G401 (cell line): ENCODE measurements at regions not wholly inside any gene's neighbourhood (a gene's known extent, or its start where the extent isn't known, plus 50 kb on each side); places are given as distances from the start of the nearest gene placed in this dataset.

Experiments
- DNase-seq: peaks from one replicate; pipeline ENCODE4 v3.0.0-alpha.2; 2015; ENCODE audit warnings: low spot score
- in situ Hi-C: cut with HindIII; loops from 2 replicates; pipeline ENCODE4 v1.10.0; 2016; ENCODE audit warnings: low sequenced_read_pairs, mixed read lengths

DNA sequence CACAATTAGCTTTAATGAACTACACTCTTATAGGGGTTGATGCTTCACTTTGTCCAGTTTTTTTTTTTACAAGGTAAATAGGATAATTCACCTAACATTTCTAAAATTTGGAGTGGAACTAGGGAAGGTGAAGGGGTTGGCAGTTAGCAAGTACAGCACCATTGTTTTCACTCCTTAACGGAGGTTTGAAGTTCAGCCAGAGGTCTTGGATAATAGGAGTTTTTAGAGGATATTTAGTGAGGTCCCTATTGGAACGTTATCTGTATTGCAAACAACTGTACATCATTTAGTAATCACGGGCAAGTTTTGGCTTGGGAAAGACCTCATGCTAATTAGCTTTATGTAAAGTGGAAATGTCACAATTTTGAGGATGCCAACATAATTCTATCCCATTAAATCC is 52.3 kb upstream of the TBX18 start:
- in situ Hi-C loops = no loop called here
- no peak for DNase-seq

DNA sequence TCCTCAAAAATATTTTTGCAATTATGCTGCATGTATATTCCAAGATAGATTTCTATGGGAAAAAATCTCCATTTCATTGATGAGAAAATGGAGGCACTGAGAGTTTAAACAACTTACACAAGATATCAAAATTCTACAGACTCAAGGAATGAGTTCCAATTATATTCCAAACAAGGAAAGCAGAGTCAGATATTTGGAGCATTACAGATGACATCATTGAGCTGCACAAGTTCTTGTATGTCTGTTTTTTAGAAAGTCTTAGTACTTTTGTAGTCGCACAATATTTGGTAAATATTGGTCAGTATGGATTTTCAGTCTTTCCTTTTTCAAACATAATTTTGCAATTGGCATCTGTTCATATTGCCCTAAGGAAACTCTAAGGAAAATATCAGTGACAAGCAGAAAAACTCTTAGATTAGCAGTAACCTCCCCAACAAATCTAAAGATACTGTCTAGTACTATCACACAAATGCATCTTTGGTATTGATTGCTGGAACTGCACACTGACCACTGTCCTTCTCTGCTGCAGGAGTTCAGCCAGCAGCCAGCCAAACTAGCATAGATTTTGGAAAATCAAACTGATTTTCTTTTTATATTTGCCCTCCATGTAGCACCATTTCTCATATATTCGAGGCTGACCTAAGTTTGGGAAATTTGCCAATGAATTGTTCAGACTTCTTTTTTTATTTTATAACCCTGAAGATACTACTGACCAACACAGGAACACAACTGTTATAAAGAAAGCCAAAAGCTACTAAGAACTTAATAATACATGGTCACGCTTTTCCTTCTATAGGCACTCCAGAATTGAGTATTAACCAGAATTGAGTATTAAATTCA is 51.7 kb upstream of the TBX18 start:
- DNase-seq = no peak
- in situ Hi-C loops = no loop called here
